ENCODE measurements at regions not wholly inside any gene's neighbourhood (a gene's known extent, or its start where the extent isn't known, plus 50 kb on each side); places are given as distances from the start of the nearest gene placed in this dataset.

DNA sequence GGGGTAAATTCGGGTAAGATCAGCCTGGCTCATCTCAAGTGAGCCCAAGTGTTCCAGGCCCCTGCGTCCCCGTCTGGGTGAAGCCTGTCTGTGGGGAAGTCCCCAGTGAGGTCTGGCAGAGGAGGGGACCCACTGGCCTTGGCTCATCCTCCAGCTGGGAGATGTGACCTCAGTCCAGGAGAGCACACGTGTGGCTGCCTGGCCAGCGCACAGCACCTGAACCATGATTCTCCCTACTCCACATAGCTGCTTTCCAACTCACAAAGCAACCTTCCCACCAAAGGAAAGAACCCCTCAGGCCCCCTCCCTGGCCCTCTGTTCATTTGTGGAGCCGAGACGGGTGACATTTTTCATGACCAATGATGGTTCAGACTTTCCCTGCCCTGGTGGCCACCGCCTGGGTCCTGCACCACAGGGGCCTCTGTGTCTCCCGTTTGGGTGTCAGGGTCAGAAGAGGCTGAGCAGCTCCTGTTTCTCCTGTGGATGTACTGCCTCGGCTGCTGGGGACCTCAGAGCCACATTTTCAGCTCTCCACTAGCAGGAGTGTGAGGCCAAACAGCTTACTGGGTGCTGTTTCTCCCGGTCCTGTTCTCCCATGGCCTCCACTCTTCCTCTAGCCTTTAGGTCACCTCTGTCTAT, 111.4 kb downstream of the CPZ start:
- Histone ChIP-seq H4K20me1 (ENCODE audit: control insufficient read depth, extremely low read depth, insufficient read depth, low read length) (no peaks in the 10 kb centered on the region), H3K4me3 (ENCODE audit: control insufficient read depth in 2 of 3, extremely low read depth in 1 of 3, insufficient read depth in 2 of 3, low read depth in 1 of 3, low read length in 3 of 3) (no peak overlapping the region), H3K4me2 (ENCODE audit: control insufficient read depth, extremely low read depth, insufficient read depth, low read depth, low read length) (no peak overlapping the region), H3K79me2 (ENCODE audit: control insufficient read depth, insufficient read depth, low read length) (no peaks in the 10 kb centered on the region), H3K27ac (ENCODE audit: control insufficient read depth, insufficient read depth, low read length) (no peak overlapping the region), H3K4me1 (ENCODE audit: control insufficient read depth, extremely low read depth, insufficient read depth, low read length) (no peaks in the 10 kb centered on the region), H2AFZ (ENCODE audit: control insufficient read depth, low read length) (no peak overlapping the region), H3K36me3 (ENCODE audit: control insufficient read depth in 2 of 2, extremely low read depth in 1 of 2, insufficient read depth in 2 of 2, low read length in 2 of 2) (no peaks in the 10 kb centered on the region), H3K9me3 (ENCODE audit: control insufficient read depth, low read depth, low read length) (no peaks in the 10 kb centered on the region), H3K9me1 (ENCODE audit: control insufficient read depth, extremely low read depth, insufficient read depth, low read length) (no peaks in the 10 kb centered on the region), H3K9ac (ENCODE audit: control insufficient read depth, extremely low read depth, insufficient read depth, low read length) (no peak overlapping the region), H3K27me3 (ENCODE audit: control insufficient read depth, extremely low read depth, insufficient read depth, low read length) (peaks cover 17% of the 10 kb centered on the region)
- TF ChIP-seq, protein P1, sequence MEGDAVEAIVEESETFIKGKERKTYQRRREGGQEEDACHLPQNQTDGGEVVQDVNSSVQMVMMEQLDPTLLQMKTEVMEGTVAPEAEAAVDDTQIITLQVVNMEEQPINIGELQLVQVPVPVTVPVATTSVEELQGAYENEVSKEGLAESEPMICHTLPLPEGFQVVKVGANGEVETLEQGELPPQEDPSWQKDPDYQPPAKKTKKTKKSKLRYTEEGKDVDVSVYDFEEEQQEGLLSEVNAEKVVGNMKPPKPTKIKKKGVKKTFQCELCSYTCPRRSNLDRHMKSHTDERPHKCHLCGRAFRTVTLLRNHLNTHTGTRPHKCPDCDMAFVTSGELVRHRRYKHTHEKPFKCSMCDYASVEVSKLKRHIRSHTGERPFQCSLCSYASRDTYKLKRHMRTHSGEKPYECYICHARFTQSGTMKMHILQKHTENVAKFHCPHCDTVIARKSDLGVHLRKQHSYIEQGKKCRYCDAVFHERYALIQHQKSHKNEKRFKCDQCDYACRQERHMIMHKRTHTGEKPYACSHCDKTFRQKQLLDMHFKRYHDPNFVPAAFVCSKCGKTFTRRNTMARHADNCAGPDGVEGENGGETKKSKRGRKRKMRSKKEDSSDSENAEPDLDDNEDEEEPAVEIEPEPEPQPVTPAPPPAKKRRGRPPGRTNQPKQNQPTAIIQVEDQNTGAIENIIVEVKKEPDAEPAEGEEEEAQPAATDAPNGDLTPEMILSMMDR (optimal IDR thresholded peaks at IDR 0.05 in 1 of 3, IDR thresholded peaks at IDR 0.05 in 1 of 3, conservative IDR thresholded peaks at IDR 0.05 in 1 of 3; ENCODE audit: extremely low read depth in 1 of 3, insufficient read depth in 2 of 3, low read length in 3 of 3) = no peak
- no peak for TF ChIP-seq EZH2 (IDR thresholded peaks at IDR 0.05; ENCODE audit: low read length)
- dilution Hi-C loops (cut with MboI; ENCODE audit: extremely low pct_ligation_motif_present, low sequenced_read_pairs) = no loop called here
- no peak for DNase-seq (ENCODE audit: low read depth, low spot score)
- FAIRE-seq = no peak

DNA sequence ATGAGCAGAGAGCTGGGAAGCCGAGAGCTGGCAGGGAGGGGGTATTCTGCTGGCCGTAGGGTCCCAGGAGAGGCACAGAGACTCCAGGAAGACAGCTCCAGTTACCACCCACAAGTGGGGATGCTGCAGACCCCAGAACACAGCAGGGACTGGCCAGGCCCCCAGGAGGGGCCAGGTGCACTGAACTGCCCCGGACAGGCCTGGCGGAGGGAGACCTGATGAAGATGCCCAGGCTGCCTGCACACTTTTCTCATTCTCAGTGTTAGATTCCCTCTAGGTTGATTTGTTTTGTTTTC, 110.8 kb downstream of the CPZ start:
- Histone ChIP-seq H3K4me1 (ENCODE audit: control insufficient read depth, extremely low read depth, insufficient read depth, low read length) (no peaks in the 10 kb centered on the region), H3K79me2 (ENCODE audit: control insufficient read depth, insufficient read depth, low read length) (no peaks in the 10 kb centered on the region), H3K9me1 (ENCODE audit: control insufficient read depth, extremely low read depth, insufficient read depth, low read length) (no peaks in the 10 kb centered on the region), H4K20me1 (ENCODE audit: control insufficient read depth, extremely low read depth, insufficient read depth, low read length) (no peaks in the 10 kb centered on the region), H3K27me3 (ENCODE audit: control insufficient read depth, extremely low read depth, insufficient read depth, low read length) (peaks cover 17% of the 10 kb centered on the region), H3K4me3 (ENCODE audit: control insufficient read depth in 2 of 3, extremely low read depth in 1 of 3, insufficient read depth in 2 of 3, low read depth in 1 of 3, low read length in 3 of 3) (no peak overlapping the region), H2AFZ (ENCODE audit: control insufficient read depth, low read length) (no peak overlapping the region), H3K27ac (ENCODE audit: control insufficient read depth, insufficient read depth, low read length) (no peak overlapping the region), H3K36me3 (ENCODE audit: control insufficient read depth in 2 of 2, extremely low read depth in 1 of 2, insufficient read depth in 2 of 2, low read length in 2 of 2) (no peaks in the 10 kb centered on the region), H3K4me2 (ENCODE audit: control insufficient read depth, extremely low read depth, insufficient read depth, low read depth, low read length) (no peak overlapping the region), H3K9ac (ENCODE audit: control insufficient read depth, extremely low read depth, insufficient read depth, low read length) (no peak overlapping the region), H3K9me3 (ENCODE audit: control insufficient read depth, low read depth, low read length) (no peaks in the 10 kb centered on the region)
- FAIRE-seq (no peak), DNase-seq (ENCODE audit: low read depth, low spot score) (no peak)
- TF ChIP-seq, protein P1 (optimal IDR thresholded peaks at IDR 0.05 in 1 of 3, IDR thresholded peaks at IDR 0.05 in 1 of 3, conservative IDR thresholded peaks at IDR 0.05 in 1 of 3; ENCODE audit: extremely low read depth in 1 of 3, insufficient read depth in 2 of 3, low read length in 3 of 3) = no peak
- TF ChIP-seq EZH2 (IDR thresholded peaks at IDR 0.05; ENCODE audit: low read length) = no peak
- dilution Hi-C loops (cut with MboI; ENCODE audit: extremely low pct_ligation_motif_present, low sequenced_read_pairs) = no loop called here
